SU-DHL-6 (cell line): ENCODE measurements at regions not wholly inside any gene's neighbourhood (a gene's known extent, or its start where the extent isn't known, plus 50 kb on each side); places are given as distances from the start of the nearest gene placed in this dataset.

Experiments
- H2AFZ ChIP-seq: fragments of 200-600 bp; sonication (generic); 2 replicates; pipeline ENCODE4 v1.6.1; 2014; ENCODE audit warnings: low read depth, mild to moderate bottlenecking, moderate library complexity, mixed read lengths, antibody characterized with exemption, low read length; ENCODE audit not compliant: severe bottlenecking
- H3F3A ChIP-seq: fragments of 200-600 bp; shearing (Covaris generic); 2 replicates; pipeline ENCODE4 v1.6.0; 2016; ENCODE audit warnings: antibody characterized with exemption, mild to moderate bottlenecking; ENCODE audit not compliant: insufficient read depth
- H3K27ac ChIP-seq: fragments of 200-600 bp; sonication (generic); 2 replicates; pipeline ENCODE4 v1.5.1; 2016; ENCODE audit warnings: low read depth, mild to moderate bottlenecking, low read length, moderate library complexity, mixed read lengths
- H3K27me3 ChIP-seq: fragments of 200-600 bp; sonication (generic), shearing (Covaris generic); 2 replicates; pipeline ENCODE4 v1.6.0; 2014; ENCODE audit warnings: mild to moderate bottlenecking, low read length
- H3K36me3 ChIP-seq: fragments of 200-600 bp; sonication (generic); 2 replicates; pipeline ENCODE4 v1.6.1; 2014; ENCODE audit warnings: mild to moderate bottlenecking, low read length, mixed read lengths
- H3K4me2 ChIP-seq: fragments of 300-600, 200-600 bp; shearing (Covaris generic), sonication (generic); 2 replicates; pipeline ENCODE4 v1.6.0; 2014; ENCODE audit warnings: low read length, low read depth, mild to moderate bottlenecking; ENCODE audit not compliant: poor library complexity, severe bottlenecking
- H3K4me3 ChIP-seq: fragments of 200-600 bp; sonication (generic); 2 replicates; pipeline ENCODE4 v1.5.1; 2014; ENCODE audit warnings: antibody characterized with exemption, low read length, mild to moderate bottlenecking, mixed read lengths; ENCODE audit not compliant: insufficient read depth, poor library complexity, severe bottlenecking
- H3K79me2 ChIP-seq: fragments of 200-600 bp; sonication (generic); 2 replicates; pipeline ENCODE4 v1.6.1; 2014; ENCODE audit warnings: mild to moderate bottlenecking, low read length, moderate library complexity; ENCODE audit not compliant: insufficient read depth
- H3K9ac ChIP-seq: fragments of 200-600 bp; sonication (generic); 2 replicates; pipeline ENCODE4 v1.7.0; 2014; ENCODE audit warnings: mild to moderate bottlenecking, low read length
- H3K9me2 ChIP-seq: fragments of 200-600 bp; sonication (generic); replicated peaks from 2 replicates; pipeline ENCODE4 v1.6.1; 2014; ENCODE audit warnings: low read length; ENCODE audit not compliant: insufficient read depth
- H3K9me3 ChIP-seq: fragments of 200-600 bp; sonication (generic); 2 replicates; pipeline ENCODE4 v1.6.1; 2014; ENCODE audit warnings: low read length, mixed read lengths; ENCODE audit not compliant: insufficient read depth
- H4K20me1 ChIP-seq: fragments of 200-600 bp; sonication (generic); 2 replicates; pipeline ENCODE4 v1.6.1; 2014; ENCODE audit warnings: low read depth, mild to moderate bottlenecking, antibody characterized with exemption, low read length, moderate library complexity, mixed read lengths
- EZH2phosphoT487 ChIP-seq: fragments of 200-600 bp; sonication (generic), shearing (Covaris generic); conservative IDR thresholded peaks from 2 replicates; pipeline ENCODE4 v1.6.1; 2018; ENCODE audit warnings: mild to moderate bottlenecking, antibody characterized with exemption, low read length, moderate library complexity, mixed read lengths
- TF ChIP-seq, protein P1 (sequence below): fragments of 200-600 bp; sonication (generic); IDR thresholded peaks from one replicate; pipeline ENCODE4 v1.5.1; 2017; ENCODE audit warnings: antibody characterized with exemption, mild to moderate bottlenecking, low read length, moderate library complexity; ENCODE audit not compliant: insufficient read depth, poor library complexity, severe bottlenecking

DNA sequence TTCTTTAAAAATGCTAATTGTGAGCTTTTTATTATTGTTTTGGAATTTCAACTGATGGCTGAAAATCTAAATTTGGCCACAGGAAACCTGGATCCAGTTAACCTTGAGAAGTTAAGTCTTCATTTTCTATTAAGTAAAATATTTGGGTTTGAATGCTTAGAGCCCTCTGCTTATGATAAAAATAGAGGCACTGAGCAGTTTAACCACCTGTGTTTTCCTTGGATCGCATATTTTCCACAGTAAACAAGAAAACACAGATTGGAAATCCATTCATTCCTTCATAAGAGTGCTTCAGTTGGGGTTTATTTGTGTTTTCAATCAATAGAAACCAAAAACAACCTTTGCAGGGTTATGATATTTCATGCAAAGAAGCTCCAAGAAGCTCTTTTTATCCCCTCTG lies 77.2 kb upstream of the HES1 start:
- H3K4me3 ChIP-seq: no peak overlapping the region
- H3K9ac ChIP-seq: 0 out of 2 replicates have a peak overlapping the region, but pooled peaks have one; percentile 39
- H3K27ac ChIP-seq: no peak overlapping the region

DNA sequence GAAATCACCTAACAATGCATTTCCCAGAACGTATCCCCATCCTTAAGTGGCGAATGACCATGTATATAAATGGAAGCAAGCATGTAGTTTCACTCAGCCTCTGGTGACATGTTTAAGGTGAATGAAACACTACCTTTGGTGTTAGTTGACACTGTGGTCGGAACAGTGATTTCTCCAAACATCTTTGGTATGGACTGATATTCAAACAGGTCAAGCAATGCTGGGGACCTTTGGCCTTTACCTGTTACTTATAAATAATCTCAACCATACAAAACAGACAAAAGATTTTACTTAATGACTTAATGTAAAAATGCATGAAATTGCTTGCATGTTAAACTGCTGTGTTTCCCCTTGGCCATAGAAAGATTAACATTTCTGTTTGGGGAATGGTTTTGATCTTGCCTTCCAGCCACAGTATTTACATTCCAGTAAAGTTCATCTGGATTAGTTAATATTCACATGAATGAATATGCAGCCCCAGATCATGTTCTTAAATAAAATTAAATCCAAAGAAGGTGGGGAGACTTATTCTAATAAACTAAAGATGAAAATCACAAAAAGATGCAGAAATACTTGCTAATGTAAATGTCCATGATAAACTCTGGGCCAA lies 74.4 kb upstream of the HES1 start:
- Histone ChIP-seq H4K20me1 (no peaks in the 10 kb centered on the region), H2AFZ (no peak overlapping the region), H3K27ac (no peak overlapping the region), H3F3A (0 out of 2 replicates have a peak, but pooled peaks cover 7% of the 10 kb centered on the region), H3K79me2 (no peaks in the 10 kb centered on the region), H3K9me3 (no peaks in the 10 kb centered on the region), H3K9ac (no peak overlapping the region), H3K27me3 (no peaks in the 10 kb centered on the region), H3K4me2 (no peak overlapping the region), H3K9me2 (no peaks in the 10 kb centered on the region), H3K36me3 (no peaks in the 10 kb centered on the region), H3K4me3 (no peak overlapping the region)
- TF ChIP-seq EZH2phosphoT487: no peak
- TF ChIP-seq, protein P1, sequence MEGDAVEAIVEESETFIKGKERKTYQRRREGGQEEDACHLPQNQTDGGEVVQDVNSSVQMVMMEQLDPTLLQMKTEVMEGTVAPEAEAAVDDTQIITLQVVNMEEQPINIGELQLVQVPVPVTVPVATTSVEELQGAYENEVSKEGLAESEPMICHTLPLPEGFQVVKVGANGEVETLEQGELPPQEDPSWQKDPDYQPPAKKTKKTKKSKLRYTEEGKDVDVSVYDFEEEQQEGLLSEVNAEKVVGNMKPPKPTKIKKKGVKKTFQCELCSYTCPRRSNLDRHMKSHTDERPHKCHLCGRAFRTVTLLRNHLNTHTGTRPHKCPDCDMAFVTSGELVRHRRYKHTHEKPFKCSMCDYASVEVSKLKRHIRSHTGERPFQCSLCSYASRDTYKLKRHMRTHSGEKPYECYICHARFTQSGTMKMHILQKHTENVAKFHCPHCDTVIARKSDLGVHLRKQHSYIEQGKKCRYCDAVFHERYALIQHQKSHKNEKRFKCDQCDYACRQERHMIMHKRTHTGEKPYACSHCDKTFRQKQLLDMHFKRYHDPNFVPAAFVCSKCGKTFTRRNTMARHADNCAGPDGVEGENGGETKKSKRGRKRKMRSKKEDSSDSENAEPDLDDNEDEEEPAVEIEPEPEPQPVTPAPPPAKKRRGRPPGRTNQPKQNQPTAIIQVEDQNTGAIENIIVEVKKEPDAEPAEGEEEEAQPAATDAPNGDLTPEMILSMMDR: no peak

More for the DNA sequence above, 77.2 kb upstream of the HES1 start:
- peak overlapping the region; percentile 51 for H3K4me2 ChIP-seq
- H3K27me3 ChIP-seq: no peaks in the 10 kb centered on the region
- 0 out of 2 replicates have a peak, but pooled peaks cover 7% of the 10 kb centered on the region for H3F3A ChIP-seq
- no peak overlapping the region for H2AFZ ChIP-seq
- H3K9me3 ChIP-seq: no peaks in the 10 kb centered on the region
- TF ChIP-seq, protein P1: no peak
- TF ChIP-seq EZH2phosphoT487: no peak
- no peaks in the 10 kb centered on the region for H4K20me1 ChIP-seq
- H3K9me2 ChIP-seq: no peaks in the 10 kb centered on the region
- no peaks in the 10 kb centered on the region for H3K79me2 ChIP-seq
- H3K36me3 ChIP-seq: no peaks in the 10 kb centered on the region

DNA sequence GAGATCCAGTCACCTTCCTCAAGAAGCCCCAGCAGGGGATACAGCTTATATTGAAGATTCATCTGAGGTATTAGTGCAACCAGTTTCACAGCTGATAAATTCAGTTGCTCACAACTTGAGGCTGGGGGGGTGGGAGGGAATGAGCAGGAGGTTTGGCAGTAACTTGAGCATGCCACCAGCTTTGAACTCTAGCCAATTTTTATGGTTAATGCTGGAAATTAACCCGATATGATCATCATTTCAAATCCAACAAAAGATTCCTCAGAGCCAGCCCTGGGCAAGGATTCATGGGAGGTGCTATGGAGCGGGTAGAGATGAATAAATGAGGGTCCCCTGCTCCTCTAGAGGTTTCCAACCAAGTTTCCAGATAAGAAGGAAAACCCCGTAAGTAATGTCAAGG lies 73.1 kb upstream of the HES1 start:
- H2AFZ ChIP-seq: no peak overlapping the region
- H4K20me1 ChIP-seq: no peaks in the 10 kb centered on the region
- H3K9me3 ChIP-seq: peaks cover 4% of the 10 kb centered on the region; the same call in 1 of the 2 replicates
- H3K36me3 ChIP-seq: no peaks in the 10 kb centered on the region
- no peak overlapping the region for H3K4me3 ChIP-seq
- H3K9me2 ChIP-seq: no peaks in the 10 kb centered on the region
- H3K79me2 ChIP-seq: no peaks in the 10 kb centered on the region
- H3F3A ChIP-seq: 0 out of 2 replicates have a peak, but pooled peaks cover 7% of the 10 kb centered on the region
- H3K4me2 ChIP-seq: no peak overlapping the region
- no peaks in the 10 kb centered on the region for H3K27me3 ChIP-seq
- H3K27ac ChIP-seq: no peak overlapping the region
- TF ChIP-seq EZH2phosphoT487: no peak
- TF ChIP-seq, protein P1: no peak
- H3K9ac ChIP-seq: no peak overlapping the region
